NCI-H446 (cell line): ENCODE measurements at regions not wholly inside any gene's neighbourhood (a gene's known extent, or its start where the extent isn't known, plus 50 kb on each side); places are given as distances from the start of the nearest gene placed in this dataset.

Experiments
- DNase-seq, 2 experiments: peaks; one replicate each; lab custom pipeline; 2025; lab: John Stamatoyannopoulos, UW

DNA sequence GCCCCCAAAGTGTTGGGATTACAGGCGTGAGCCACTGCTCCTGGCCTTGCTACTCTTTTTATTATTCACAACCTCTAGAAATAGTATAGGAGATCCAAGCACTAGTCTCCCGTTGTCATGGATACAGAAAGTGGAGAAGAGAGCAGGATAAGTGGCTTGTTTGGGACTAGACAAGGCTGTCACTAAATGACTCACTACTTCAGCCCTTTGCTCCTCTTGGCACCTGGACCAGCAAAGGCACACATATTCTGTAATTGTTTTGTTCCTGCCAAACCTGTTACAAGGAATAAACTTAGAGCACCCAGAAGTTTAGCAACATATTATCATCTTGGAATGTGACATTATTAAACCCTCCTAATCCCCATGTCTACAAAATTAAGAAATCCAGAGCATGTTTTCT lies 427.2 kb upstream of the THBS1 start:
- peak in 1 of 2 experiments; percentile 64 for DNase-seq

DNA sequence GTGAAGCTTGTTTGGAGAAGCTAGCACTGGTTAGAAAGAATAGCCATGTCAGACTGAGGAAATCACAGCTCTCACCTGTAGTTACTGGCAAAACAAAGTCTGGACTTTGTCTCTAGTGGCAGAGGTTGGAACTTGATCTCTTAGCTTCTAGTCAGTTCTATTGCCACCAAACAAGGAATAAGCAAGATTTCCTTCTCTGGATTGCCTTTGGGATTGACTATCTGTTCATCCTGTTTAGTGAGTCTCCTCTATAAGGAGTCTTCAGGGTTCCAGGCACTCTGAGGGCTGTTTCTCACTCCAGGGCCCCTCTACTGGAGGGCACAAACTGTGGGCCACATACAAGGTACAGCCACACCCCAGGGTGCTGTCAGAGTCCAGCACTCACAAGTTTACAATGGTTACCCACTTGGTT lies 426.6 kb upstream of the THBS1 start:
- no peak for DNase-seq

DNA sequence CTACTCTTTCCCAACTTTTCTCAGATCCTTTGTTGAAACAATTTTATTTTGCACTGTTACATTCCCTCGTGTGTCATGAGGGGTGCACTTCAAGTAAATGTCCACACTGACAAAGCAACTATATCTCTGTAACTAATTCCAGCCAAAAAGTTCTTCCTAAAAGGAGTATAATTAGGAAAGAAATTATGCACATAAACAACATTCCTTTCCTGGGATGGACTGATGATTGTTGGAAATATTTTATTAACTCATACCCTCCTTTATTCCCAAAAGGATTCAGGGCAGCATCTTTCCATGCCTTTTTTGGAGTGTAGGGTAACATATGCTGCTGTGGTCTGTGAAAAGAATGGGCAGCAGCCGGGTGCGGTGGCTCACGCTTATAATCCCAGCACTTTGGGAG lies 426.1 kb upstream of the THBS1 start:
- DNase-seq, result no peak

DNA sequence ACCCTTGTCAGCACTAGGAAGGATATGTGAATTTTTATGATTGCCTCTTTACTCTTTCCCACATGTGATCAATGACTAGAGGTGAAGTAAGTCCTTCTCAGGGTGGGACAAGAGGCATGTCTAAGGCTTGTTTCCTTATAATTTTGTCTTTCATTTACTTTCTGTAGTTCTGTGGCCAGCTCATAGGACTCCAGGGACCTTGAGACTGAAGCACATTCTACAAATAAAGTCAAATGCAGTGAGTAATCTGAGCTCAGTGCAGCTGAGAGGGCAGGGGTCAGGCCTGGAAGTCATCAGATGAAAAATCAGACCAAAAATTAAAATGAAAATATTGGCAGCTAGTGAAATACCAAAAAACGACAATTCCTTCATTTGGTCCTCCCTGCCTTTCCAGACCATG lies 424.7 kb upstream of the THBS1 start:
- DNase-seq, result no peak

DNA sequence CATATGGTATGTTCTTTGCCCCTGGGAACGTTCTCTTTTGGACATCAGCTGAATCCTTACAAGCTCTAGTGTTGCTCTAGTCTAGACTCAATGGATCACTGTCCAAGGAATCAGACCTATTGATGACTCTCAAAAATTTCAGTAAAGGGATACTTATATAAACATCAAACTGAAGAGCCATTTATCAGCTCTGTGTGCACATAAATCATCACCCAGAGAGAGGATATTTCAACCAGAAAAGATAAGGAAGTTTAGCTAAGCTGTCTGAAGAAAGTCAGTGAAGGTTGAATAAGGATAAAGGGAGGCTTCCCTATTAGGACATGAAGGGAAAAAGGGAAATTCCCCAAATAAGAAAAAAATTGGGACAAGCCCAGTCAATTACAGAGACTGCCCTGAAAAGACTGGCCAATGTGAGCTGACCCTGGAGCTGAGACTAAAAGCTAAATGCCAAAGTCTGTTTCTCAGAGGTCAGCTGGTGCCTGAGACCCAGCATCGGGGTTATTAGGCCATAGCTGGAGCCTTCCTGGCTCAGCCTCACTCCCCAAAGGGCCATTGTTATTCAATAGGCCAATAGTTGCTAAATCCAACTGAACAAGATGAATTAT lies 424.1 kb upstream of the THBS1 start:
- no peak for DNase-seq

DNA sequence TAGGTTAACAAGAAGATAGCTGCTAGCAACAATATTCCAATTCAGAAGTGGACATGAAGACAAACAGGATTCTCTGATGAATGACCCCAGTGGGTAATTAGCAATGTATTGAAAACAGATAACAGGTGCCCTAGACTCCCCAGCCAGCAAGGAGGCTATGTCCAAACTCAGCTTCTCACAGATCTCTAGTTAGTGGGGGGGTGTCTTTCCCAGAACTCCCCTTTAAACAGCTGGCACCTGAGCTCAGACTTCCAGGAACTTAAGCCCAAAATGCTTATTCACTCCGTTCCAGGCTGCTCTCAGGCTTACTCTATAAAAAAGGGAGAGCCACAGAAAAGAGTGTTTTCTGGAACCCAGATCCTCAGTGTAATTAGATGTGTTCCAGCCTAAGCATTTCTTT lies 423.0 kb upstream of the THBS1 start:
- DNase-seq, result no peak

DNA sequence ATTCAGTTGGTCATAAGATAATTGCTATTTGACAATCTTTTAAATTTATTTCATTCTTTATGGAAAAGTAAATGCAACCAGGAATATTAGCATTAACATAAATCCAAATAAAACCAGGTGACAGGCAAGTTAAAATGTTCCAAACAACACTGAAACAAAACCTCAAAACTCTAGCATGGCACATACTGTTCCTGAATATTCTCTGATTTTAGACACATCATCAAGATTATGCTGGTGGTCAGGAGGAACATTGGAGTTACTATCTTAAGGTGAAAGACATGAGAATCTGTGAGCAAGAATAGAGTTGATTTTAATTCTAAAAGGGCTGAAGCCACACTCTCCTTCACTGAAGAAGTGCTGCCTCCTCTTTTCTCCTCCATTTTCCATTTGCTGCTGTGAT lies 421.0 kb upstream of the THBS1 start:
- no peak for DNase-seq

DNA sequence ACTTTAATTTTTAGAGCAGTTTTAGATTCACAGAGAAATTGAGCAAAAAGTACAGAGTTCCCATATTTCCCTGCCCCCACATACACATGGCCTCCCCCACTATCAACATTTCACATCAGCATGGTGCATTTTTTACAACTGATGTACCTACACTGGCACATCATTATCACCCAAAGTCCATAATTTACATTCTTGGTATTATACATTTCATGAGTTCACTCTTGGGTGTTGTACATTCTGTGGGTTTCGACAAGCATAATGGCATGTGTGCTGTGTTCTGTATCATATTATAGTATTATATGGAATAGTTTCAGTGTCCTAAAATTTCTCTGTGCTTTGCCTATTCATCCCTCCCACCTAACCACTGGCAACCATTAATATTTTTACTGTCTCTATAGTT lies 419.8 kb upstream of the THBS1 start:
- no peak for DNase-seq

DNA sequence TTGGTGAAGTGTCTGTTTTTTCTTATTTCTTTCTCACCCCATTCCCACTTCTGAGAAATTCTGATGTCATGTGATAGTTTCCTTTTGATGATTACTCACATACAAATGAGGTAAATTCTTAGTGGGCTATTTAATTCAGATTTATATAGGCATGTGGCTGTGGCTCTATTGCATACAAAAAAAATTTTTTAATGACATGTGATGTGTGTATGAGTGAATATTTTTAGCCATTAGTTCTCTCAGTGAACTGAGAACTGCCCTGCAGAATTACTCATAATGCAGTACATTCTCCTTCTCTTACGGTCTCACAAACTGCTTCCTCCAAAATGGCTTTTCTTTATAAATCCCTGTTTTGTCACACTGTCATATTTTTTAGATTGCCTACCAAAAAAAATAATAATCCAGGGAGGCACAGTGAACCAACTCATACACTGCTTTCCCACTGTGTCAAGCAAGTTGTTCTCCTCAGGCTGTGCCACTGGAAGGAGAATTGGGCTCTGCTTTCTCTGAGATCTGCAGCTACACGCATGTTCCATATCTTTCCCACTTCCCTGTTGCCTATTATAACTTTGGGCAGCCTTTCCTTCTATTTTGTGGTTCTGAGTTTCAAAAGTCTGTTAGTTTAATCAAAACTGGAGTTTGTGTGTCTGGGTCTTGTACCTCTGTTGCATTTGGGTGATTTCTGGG lies 415.7 kb upstream of the THBS1 start:
- DNase-seq, result no peak

DNA sequence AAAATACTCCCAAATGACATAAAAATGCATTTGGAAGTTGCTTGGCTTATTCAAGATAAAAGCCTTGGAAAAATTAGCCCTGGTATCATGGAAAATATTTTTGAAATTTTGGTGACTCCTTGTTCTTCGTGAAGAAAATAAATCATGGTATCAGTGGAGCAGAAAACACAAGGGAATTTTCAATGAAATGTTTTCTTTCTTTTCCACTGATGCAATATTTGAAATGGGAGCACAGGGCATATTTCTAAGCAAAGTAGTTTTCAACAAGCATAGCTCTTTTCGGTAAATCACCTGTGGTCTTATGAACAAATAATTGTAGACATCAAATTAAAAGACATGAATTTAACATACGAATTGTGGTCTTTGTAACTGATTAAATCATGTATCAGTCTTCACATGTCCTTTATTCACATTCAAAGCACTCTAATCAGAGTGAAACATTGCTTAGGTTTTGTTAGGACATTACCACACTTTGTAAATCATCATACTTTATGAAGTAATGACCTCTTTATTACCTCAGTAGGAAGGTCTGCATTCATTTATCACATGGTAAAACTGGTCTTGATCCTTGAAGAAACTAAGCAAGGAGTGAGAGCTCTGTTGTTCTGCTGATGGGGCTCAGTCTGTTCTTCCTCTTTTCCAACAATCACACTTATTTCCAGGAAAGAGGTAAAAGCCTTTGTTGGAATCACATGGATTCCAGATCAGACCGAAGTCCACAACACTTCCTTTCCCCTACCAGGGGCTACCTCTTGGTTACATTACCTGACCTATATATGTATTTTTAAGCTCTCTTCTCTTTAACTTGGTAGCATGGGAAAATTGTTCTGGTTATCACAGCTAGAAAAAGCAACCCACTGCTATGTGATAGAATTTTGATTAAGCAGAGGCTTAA lies 413.5 kb upstream of the THBS1 start:
- no peak for DNase-seq

DNA sequence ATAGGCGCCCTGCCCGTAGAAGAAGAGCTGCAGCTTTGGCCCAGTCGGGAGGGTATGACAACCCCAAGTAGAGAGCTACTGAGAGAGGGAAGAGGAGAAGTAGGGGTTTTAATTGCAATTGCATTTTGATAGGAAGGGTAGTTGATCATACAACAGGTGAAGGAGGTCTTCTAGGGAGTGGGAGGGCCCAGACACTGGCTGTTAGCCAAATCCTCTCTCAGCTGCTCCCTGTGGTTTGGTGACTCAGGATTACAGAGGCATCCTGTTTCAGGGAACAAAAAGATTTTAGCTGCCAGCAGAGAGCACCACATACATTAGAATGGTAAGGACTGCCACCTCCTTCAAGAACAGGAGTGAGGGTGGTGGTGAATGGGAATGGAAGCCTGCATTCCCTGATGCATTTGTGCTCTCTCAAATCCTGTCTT lies 408.9 kb upstream of the THBS1 start:
- DNase-seq, result peak; percentile 6 to 68

DNA sequence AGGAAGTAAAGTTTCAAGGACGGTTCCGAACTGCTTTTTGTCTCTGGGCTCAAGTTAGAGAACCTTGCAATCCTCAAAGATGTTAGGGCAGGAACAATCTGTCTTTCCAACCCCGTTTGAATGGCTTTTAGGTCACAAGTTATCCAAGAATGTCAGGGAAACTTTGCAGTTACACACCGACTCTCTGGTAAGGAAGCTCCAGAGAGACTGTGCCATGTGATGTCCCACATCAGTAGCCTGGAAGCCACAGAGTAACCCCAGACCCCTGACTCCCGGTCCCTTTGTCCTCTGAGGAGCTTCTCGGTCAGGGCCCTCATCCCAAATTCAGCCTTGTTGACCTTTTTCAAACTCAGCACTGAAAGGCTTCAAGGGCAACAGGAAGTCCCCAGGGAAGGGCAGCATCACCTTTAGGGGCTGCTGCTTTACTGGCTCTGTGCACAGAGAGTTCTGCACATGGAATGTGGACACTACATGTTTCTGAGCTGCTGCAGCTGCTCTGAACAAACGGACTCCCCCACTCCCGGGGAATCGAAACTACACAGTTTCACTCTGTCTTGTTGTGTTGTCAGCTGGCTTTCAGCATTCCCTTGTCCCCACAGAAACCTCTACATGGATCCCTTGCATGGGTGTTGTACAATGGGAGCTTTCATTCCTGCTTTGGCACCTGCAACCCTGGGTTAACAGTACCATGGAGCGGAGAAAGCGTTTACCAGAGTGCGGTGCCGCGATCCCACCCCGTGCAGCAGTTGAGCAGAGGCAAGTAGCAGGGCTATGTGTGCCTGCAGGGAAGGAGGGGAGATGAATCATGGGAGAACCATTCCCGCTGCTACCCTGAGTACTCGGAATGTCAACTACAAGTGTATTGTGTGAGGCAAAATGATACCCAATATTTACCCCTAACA lies 408.2 kb upstream of the THBS1 start:
- no peak for DNase-seq

DNA sequence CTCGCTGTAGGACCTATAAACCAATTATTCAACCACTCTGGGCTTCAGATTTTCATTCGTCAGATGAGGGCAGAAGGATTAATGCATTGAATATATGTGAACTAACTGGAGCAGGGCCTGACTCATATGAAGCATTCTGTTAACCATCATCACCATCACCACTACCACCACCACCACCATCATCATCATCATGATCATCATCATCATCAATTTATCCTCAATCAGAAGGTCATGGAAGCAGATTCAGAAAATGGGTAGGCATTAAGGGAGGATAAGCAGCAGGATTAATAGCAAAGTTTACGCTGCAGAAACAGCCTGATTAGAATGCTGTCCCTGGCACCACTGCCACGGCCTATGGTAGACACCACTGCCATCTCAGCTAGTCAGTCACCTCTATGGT lies 407.5 kb upstream of the THBS1 start:
- no peak for DNase-seq

DNA sequence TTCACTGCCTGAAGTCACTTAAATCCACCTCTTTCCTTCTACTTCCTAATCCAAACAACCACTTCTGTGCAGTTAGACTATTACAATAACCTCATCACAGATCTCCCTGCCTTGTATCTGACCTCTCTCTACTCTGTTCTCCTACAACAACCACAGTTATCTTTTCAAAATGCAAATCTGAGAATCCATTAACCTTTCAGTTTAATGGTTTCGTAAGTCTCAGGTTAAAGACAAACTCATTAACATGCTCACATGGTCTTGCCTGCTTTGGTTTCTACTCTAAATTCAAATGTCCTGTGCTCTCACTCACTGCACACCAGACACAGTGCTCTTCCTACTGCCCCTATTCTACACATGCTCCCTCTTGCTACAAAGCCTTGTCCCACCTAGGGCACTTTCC lies 406.5 kb upstream of the THBS1 start:
- DNase-seq, result no peak

DNA sequence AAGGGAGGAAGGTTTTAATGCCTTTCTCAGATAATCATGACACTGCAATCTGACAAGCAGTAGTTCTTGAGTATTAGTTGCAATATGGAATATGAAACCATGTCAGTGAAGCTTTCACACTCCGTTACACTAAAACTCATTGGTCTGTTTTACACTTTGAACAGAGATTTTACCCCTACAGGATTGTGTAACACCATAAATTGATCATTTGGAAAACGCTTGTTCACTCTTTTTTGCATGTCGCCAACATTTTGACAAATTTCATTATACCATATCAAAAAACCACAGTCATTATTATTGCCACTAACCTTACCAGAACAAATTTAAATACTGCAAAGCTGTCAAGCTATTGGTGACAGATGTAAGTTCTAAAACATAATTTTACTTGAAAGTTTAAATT lies 404.8 kb upstream of the THBS1 start:
- no peak for DNase-seq

DNA sequence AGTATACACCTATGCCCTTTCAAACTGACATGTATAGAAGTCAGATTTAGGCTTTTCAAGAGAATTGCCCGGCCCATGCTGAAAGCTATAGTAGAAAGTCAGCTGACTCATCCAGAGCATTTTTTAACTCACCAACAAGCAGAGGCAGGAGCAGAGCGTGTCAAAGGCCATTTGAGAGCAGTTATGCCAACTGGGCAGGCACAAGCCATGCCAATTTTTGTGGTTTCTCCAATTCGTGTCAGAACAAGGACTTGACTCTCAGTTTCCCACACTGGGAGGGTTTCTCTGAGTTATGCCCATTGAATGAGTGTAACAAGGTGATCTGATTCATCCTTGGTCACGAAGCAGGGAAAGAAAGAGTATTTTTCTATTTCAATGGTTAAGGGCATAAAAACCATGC lies 403.3 kb upstream of the THBS1 start:
- DNase-seq, result no peak

DNA sequence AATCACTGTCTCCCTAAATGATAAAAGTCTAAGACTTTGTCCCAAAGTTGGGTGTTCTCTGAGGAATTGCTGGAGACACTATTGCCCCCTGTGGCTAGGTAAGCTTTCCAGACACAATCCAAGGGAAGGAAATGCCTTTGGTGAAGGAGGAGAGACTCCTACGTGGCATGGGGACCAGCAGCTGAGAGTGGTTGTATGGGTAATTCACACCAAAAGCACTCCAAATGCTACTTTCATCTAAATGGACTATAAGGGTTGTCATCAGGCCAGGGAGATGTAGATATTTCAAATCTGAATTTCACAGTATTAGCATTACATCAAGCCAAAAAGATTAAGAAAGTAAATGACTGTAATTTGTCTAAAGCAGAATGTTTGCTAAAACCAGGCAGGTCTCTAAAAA lies 400.8 kb upstream of the THBS1 start:
- no peak for DNase-seq

DNA sequence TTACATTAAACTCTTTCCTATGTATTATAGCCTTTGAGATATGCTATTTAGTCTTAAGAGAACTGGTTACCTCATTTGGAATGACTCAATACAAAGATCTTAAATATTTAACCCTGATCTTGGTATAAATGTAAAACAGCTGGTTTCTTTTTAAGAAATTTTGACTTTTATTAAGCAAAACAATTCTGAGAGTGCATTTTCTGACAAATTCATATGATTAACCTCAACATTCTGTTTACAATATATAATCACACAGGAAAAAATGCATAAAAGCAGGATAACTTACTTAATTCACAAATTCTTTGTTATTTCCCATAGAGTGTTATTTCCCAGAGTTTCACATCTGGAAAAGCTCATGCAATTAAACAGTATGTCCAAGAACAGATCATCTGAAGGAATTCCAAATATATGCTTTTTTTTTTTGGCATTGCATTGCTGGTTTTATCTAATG lies 400.4 kb upstream of the THBS1 start:
- no peak for DNase-seq

DNA sequence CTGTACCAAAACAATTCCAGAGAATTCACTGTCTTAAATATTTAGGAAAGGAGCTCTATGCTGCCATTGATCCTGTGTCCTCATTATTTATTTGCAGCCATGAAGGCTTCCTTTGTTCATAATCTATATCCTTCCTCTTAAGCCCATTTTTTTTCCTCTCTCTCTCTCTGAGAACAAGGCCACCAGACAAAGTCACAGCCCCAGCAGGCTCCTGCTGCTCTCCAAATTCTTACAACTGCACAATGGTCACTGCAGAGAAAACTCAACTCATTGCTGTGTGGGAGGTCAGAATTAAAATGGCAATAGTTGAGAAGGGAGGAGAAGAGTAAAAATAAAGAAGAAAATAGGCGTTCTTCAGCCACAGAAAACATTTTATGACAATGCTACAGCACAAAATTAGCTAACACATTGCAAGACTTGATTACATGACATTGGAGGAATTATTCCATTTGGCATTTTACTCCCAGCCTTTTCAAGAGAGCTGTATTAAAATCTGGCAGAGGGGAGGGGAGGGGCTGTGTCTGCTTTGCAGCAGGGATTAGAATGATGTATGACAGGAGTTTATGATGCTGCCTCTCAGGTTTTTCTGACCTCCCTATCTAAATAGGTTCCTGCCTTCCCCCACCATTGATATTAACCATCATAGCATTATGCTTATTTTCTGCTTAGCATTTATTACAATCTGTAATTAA lies 399.7 kb upstream of the THBS1 start:
- DNase-seq, result no peak

DNA sequence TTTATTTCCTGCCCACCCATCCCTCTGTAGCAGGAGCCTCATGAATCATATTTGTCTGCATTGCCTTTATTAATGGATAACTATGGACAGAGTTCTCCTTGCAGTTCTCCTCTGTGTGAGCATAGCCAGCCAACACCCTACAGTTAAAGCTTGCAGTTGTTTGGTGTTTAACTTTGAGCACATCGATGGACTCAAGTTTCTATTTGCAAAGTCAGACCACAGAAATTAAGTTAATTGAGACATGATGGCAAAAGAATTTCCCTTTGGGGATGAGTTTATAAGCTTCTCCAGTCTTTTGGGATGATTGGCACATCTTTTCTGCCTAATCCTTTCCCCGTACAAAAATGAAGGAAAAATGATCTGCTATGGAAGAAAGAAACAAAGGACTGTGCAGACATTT lies 398.9 kb upstream of the THBS1 start:
- DNase-seq, result no peak

DNA sequence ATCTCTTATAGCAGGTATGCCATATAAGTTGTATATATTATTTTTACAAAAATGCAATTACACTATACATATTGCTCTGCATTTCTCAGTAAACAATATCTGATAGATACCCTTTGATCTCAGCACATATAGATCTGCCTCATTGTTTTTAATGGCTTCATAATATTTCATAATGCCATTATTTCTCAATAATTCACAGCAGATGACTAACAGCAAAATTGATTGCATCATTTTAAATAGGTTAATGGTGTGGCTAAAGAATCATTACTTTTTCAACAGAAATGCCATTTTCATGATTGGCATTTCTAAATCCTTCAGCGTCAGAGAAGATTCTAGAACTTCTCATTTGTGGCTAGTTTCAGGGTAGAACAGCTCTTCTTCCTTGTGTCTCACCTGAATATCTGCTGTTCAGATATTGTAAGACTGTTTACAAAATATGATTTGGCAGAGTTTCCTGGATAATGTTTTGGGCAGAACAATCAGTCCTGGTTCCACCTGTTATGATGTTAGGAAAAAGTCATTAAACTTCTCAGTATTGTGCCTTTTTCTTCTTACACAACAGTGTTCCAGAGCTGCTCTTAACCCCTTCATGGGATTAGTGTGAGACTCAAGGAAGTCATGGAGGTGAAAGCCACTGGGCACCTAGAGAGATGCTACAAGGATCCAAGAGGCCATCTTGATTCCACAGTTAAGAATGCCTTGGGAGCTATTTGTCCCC lies 397.6 kb upstream of the THBS1 start:
- DNase-seq, result no peak
